Retinal pigment epithelial cell (primary cell): ENCODE measurements at regions not wholly inside any gene's neighbourhood (a gene's known extent, or its start where the extent isn't known, plus 50 kb on each side); places are given as distances from the start of the nearest gene placed in this dataset.

Source experiments
- DNase-seq: peaks from one replicate; pipeline ENCODE4 v3.0.0-alpha.2; 2010; ENCODE audit warnings: low read depth
- H3K4me3 ChIP-seq: 2 replicates; pipeline ENCODE4 v1.5.1; 2011; ENCODE audit warnings: mild to moderate bottlenecking, low read length, control low read depth, moderate library complexity
- TF ChIP-seq, protein P1 (sequence below): conservative IDR thresholded peaks from 2 replicates; pipeline ENCODE4 v1.5.1; 2011; ENCODE audit warnings: low read depth, low read length, control low read depth, inconsistent platforms

DNA sequence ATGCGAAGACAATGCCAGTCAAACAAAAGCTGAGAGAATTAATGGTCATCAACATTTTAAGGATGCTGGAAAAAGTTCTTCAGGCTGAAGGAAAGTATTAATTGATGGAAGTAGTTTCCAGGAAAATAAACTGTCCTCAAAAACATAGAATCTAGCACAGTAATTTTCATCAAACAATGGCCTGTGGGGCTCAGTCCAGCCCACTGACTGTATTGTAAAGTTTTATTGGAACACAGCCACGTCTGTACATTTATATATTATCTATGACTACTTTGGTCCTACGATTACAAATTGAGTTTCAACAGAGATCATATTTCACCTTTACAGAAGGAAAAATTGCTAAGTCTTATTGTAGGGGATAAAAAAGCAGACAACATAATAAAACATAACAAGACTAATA, 484.5 kb downstream of the KCNJ2 start:
- H3K4me3 ChIP-seq = no peak overlapping the region
- no peak for DNase-seq
- TF ChIP-seq, protein P1, sequence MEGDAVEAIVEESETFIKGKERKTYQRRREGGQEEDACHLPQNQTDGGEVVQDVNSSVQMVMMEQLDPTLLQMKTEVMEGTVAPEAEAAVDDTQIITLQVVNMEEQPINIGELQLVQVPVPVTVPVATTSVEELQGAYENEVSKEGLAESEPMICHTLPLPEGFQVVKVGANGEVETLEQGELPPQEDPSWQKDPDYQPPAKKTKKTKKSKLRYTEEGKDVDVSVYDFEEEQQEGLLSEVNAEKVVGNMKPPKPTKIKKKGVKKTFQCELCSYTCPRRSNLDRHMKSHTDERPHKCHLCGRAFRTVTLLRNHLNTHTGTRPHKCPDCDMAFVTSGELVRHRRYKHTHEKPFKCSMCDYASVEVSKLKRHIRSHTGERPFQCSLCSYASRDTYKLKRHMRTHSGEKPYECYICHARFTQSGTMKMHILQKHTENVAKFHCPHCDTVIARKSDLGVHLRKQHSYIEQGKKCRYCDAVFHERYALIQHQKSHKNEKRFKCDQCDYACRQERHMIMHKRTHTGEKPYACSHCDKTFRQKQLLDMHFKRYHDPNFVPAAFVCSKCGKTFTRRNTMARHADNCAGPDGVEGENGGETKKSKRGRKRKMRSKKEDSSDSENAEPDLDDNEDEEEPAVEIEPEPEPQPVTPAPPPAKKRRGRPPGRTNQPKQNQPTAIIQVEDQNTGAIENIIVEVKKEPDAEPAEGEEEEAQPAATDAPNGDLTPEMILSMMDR = no peak

DNA sequence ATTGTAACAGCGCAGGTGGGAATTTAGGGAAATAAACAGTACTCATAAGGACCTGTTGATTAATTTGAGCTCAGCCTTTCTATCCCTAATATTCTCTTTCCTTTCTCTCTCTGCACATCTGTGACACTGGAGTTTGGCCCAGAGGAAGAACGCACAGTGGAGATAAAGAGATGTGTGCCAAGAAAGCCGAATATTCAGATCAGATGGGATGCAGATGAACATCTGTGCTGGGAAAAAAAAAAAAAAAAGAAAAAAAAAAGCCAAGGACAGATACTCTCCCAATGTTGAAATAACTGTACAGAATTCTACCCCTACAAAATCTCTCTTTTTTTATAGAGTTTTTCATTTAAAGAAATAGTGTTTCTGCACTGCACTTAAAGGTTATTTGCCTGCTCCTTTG, 485.4 kb downstream of the KCNJ2 start:
- H3K4me3 ChIP-seq = no peak overlapping the region
- TF ChIP-seq, protein P1 = no peak
- DNase-seq = no peak

DNA sequence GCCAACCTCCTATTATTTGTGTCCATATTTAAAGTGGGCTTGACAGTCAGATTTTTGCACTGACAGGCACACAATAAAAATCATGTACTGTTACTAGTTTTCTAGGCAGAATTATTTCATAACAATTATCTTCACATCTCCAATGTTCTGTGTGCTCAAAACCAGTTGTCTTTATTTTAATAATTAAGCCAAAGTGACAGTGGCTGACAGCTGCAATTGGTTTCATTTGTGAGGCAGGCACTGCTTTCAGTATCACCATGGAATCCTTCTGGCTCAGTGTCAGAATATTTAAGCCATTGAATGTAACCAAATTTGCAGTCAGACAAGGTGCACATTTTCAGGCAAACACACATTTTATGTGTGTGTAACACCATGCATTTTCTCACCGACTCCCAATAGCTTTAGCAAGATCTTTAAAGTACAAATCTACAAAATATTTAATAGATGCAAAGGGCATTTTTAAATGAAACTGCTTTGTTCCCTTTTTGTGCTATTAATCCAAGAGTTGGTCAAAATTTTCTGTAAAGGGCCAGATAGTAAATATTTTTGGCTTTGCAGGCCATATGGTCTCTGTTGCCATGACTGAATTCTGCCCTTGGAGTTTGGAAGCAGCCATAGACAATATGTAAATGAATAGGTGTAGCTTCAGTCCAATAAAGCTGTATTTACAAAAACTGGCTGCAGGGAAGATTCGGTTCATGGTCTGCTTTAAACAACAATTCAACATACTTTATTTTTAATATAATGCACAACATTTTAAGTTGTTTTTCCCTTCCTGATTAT, 486.0 kb downstream of the KCNJ2 start:
- no peak overlapping the region for H3K4me3 ChIP-seq
- TF ChIP-seq, protein P1 = no peak
- DNase-seq = no peak

DNA sequence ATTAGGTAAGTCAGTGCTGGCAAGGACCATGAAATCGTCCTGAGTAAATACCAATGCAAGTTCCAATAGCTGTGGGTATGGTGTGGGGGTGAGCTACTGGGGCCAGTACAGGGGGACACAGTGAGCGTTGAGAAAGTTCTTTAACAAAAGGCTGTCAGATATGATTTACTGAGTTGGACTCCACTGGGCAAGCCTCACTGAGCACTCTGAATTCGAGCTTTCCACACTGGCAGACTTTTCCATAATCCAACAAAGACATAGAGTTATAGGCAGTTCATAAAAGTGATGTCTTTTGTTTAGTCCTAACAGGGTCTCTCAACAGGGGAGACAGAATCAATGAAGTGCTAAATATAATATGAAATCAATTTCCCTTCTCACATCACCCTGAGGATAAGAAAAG, 489.0 kb downstream of the KCNJ2 start:
- TF ChIP-seq, protein P1 = no peak
- DNase-seq = no peak

DNA sequence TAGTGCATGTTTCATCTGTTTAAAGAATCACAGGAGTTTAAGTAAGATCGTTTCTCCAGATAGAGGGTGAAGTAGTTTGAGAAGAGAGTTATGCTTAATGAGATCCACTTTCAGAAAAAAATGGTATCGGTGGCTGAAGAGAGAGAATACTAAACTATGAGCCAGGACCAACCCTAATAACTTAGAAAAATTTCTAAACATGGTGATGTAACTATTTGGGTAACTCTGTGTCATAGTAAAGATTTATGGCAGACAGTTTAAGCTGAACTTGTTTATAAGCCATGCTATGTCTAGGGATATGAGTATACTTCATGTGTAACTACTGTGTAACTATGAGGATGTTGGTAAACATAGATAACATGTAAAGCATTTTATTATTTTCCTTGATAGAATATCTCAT, 489.5 kb downstream of the KCNJ2 start:
- H3K4me3 ChIP-seq = no peak overlapping the region
- no peak for DNase-seq
- TF ChIP-seq, protein P1 = no peak

More for the DNA sequence above, 489.0 kb downstream of the KCNJ2 start:
- H3K4me3 ChIP-seq = no peak overlapping the region

DNA sequence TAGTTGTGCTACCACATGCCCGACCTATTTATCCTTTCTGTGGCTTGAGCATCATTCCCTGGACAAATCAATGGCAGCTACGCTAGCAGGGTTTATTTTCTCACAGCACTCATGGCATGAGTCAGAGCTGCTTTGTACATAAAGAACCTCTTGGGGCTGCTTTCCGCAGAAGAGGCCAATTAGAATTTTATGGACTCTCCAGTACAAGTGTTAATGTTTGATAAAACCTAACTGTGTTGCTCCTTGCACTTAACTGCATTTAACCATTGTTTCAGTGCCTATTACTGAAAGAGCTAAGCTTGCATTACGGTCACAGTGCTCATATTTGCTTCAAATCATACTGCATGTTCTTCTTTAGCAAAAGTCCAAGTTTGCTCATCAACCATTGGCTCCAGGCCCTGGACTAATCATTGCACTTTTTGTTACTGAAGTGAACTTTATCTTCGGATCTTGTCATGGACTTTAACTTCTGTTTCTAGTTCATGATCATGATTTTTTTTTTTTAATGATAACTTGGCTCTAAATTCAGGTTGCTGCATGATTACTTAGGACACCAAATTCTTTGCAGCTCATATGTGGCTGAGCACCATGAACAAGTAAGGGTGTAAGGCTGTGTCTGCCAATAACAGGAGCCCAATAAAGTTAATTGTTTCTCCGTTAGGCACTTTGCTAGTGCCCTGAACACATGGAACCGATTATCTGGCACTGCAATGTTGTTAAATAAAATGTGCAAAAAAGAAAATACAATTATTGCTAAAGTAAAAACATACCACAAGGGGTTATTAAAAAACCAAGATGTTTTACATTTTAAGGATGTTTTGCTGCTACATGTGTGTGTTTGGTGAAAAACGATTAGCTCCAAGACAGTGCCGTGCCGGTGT, 492.2 kb downstream of the KCNJ2 start:
- DNase-seq = no peak
- H3K4me3 ChIP-seq = no peak overlapping the region
- TF ChIP-seq, protein P1 = no peak
